Inflammatory macrophage treated with lipopolysaccharide for 4 hours (primary cell): ENCODE measurements at regions not wholly inside any gene's neighbourhood (a gene's known extent, or its start where the extent isn't known, plus 50 kb on each side); places are given as distances from the start of the nearest gene placed in this dataset.
"Not testable (repeated sequence)": the region's sequence is repeated elsewhere in the genome, so short reads cannot be mapped to it uniquely, and the experiment has no call there.

Experiments used
- DNase-seq: peaks from one replicate; pipeline ENCODE4 v3.0.0-alpha.2; 2020

DNA sequence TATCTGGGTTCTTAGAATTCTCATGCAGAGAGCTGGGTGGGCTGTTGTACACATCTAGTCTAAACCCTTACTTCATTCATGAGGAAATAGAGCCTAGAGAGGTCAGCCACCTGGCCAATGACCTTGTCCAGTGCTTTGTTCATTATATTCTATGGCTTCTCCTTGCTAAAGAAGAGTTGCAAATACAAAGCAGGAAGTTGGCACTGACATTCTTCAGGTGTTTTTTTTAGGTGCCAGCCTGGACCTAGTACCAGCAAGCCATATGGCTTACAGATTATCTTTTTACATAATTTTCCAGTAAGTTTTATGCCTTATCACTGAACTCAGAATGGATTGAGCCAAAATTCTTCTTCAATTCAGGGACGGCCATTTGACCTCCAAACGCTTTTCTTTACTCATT, 54.7 kb upstream of the PGM2 start:
- no peak for DNase-seq

DNA sequence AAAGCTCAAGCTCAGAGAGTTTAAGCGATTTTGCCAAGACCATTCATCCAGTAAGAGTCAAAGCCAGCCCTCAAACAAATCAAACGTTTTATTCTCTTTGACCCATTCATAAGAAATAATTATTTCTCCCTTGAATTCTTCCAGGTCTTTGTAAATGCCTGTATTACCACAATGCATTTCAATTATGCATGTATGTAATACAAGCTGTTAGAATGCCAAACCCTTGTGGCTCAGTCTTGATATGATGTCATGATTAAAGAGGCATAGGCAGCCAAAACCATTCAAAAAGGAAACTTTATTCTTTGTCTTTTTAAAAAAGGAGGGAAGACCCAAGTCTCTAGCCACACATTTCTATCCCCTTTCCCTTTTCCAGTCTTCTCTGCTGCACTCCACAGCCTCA, 56.5 kb upstream of the PGM2 start:
- no peak for DNase-seq

DNA sequence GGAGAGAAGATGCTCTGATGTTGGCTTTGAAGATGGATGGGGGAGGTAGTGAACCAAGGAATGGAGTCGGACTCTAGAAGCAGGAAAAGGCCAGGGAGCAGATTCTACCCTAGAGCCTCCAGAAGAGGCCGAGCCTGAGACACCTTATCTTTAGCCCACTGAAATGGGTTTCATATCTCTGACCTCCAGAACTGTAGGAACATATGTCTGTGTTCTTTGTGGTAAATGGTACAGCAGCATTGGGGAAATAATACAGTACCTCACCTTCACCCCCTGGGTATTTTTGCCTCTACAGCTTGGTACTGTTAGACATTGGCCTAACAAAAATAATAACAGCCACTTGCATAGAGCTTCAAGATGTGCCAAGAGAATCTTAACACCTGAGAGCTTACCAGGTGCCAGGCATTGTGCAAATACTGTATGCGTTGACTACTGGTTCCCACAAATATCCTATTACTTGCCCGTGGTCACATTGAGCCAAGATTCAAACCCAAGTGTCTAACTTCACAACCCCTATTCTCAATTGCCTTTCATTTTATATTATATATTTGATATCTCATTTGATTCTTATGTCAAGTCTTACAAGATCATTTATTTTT, 57.0 kb upstream of the PGM2 start:
- DNase-seq = no peak

DNA sequence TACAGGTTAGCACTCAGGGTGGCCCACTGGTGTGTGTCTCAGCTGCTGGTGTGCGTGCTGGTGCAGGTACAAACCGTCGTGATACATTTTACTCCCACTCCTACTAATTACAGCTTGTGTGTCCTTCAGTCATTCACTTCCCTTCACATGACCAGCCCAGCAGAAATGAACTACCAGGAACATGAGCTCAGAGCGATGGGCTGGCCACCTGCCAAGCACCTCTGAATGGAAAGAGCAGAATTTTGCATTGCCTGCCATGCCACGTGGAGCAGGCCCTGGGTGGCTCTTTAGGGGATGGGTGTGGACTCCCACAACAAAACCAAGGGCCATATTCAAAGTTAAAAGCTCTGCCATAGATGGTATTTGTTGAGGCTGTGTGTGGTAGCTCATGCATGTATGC, 58.9 kb upstream of the PGM2 start:
- DNase-seq = peak; percentile 36

DNA sequence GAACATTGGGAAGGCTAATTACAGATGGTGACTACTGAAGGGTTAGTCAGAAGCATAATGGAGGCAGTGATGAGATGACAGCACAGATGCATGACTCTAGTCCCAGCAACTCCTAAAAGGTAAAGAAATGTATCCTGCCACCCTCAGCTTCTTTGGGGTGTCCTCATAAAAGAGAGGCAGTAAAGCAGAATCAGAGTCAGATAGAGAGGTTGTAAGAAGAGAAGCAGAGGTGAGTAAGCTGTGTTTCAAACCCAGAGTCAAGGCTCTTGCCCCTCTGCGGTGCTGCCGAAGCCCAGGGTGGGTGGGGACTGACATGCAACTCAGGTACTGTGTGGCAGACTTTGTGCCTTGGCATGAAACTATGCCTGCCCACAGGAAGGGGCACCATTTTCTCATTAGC, 59.5 kb upstream of the PGM2 start:
- no peak for DNase-seq

DNA sequence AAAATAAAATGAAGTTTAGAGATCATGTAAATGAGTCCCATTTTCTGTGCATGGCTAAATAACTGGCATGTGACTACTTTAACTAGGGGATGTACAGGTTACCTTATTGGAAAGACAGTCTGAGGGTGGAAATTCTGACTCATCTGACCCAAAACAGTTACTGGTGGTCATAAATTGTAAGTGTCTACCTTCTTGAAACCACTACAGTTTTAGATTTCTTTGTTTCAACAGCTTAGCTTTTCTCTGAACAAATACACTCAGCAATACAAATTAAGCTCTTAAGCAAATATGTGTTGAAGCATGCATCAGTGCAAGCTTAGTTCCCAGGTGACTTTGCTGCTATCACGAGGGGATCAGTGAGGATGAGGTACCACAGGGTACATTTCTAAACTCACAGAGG, 60.7 kb upstream of the PGM2 start:
- no peak for DNase-seq

DNA sequence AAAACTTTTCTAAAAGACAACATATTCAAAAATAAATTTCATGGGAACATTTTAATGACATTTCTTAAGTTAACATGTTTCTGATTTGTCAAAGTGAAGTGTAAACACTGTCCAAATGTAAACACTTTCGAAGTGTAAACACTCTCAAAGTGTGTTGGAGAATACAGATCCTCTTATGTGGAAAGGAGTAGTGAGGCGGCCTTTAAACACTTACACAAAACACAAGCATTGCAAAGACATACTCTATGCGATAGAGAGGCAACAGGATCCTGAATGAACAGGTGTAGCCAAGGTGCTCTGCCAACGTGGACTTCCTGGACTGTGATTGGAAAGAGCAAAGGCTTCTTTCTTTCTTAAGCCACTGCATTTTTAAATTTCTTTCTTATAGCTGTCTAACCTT, 62.7 kb upstream of the PGM2 start:
- DNase-seq = no peak

DNA sequence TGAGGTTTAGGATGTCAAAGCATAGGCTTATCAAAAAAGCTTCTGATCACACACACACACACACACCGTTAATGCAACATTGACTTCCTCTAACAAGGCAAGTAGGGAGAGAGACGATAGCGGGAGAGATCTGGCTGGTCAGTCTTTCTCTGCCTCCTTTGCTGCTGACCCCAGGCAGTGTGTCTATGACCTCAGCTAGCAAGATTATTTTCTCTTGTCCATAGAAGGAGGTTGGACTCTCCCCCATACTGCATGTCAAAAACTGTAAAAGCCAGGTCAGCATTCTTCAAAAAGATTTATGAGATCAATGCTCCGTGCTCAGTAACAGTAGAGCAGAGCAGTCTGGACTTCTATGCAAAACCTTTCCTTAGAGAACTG, 63.5 kb upstream of the PGM2 start:
- no peak for DNase-seq

DNA sequence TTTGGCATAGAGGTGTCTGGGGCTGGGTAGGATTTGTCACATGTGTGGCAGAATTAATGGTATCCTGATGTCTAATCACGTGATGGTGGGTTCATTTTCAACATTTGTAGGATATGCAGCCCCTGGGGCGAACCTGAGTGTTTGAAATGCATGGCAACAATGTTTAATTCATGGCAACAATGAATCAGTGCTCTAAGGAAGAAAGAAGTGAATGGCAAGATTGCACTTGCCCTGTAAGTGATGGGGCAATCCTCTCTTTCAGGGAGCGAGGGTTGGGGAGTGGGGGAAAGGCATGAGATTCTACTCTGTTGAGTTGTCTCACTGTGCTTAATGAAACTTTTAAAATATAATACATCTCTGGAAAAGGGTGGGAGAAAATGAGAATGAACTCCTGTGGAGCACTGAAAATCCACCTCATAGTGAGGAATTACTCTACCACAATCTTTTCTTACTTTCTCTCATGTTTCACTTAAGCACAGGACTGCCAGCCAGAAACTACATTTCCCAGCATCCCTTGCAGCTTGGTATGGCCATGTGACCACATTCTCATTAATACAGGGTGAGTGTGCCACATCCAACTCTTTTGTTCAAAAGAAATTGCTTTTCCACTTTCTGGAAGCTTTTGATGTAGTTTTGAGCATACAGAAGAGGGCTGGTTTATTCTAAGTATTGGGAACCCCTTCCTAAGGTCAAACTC, 64.0 kb upstream of the PGM2 start:
- peak; percentile 56 for DNase-seq

DNA sequence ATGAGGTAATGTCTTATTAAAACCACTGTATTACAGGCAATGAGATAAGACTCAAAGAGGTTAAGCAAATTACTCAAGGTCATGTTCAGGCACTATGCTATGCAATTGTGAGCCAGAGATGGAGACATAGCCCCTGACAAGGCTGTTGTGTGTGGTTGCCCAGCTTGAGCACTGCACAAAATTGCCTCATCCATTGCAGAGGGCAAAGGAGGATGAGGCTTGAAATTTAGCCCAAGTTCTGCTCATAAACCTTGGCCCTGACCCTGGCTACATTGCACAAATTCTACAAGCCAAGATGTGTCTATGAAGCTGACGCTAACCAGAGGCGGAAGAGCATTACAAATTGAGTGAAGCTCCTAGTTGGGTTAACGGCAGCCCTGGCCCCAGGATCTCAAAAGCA, 65.6 kb upstream of the PGM2 start:
- DNase-seq = peak; percentile 62

DNA sequence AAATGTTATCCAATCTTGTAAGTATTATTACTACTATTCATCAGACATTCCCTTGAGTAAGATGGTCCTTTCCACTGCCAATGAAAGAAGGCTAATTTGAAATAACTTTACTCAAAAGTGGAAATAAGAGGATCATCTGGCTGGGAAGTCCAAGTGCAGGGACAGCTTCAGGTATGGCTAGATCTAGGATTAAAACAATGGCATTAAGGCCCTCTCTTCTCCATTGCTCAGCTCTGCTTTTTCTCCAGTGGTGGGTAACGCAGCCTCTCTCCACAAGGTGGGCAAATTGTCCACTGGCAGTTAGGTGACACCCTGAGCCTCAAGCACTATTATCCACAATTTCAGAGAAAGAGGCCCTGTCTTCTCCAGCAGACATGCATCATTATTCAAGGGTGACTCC, 66.7 kb upstream of the PGM2 start:
- DNase-seq = no peak

DNA sequence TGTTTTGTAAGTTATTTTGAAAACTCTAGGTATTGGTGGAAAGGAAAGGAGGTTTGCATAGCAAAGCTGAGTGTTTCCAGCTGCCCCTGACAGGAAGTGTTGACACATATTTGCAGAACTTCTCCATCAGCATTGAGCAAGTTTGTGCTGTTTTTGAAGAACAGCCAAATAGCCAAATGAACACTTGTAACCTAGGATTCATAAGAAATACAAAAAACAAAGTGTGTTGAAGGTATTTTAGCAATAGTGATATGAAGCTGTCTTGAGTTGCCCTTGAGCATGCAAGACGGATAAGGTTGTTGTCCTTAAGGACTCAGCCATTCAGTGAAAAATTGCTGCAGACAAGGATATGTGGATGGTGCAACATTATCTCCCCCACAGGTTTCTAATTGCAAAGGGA, 68.3 kb upstream of the PGM2 start:
- peak; percentile 91 for DNase-seq

DNA sequence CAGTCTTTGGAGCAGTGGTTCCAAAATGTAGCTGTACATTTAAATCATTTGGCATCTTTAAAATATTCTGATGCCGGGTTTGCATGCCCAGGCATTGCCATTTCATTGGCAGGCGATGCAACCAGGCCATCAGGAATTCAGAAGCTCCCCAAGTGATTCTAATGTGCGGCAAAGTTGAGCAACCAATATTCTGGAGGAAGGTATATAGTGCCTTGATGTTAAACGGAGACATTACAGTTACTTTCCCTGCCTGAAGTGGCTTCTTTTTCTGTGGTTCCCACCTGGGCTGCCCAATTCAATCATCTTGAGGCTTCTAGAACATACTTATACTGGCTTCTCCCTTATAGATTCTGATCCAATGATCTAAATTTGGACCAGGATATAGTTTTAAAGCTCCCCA, 68.7 kb upstream of the PGM2 start:
- peak; percentile 40 for DNase-seq

DNA sequence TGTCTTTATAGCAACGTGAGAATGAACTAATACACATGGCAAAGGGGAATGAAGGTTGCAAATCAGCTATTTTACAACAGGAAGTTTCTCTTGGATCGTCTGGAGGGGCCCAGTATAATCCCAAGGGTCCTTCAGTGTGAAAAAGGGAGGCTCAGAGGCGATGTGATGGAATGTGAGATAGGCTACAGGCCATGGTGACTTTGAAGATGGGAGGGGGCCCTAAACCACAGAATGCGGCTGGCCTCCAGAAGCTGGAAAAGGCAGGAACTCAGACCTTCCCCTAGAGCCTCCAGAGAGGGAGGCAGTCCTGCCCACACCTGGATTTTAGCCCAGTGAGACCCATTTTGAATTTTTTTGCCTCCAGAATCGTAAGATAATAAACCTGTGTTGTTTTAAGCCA, 69.4 kb upstream of the PGM2 start:
- no peak for DNase-seq

DNA sequence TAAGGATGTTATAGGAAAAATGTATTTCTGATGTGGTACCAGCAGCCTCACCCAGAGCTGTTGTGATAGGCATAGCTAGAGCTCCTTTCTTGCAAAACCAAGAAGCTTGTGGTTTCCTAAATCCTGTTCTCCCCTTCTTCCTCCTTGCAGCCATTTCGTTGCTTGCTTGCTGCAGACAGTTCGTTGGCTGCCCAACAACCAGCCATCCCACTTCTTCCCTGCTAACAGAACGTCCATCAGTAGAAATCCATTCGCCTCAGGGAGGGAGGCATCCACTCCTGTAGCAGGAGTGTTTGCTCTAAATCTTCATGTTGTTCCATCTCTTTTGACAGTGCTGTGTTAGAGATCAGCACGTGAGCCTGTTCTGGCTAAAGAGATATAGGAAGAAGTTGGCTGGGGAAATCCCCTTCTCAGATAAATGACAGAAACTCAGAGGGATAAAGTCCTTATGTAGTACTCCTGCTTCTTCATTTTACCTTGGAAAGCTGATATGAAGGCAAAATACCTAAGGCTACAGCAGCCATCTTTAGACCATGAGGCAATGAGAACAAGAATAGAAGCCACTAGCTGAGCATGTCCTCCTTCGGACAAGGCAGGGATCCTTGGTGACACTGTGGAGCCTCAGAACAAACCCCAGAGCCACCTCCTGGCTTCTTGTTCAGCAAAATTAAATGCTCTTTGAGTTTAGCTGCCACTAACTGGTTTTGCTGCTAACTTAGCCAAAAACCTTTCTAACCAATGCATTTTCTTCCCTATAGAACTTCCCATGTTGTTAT, 68.4 kb upstream of the RELL1 start:
- DNase-seq = peak; percentile 72

DNA sequence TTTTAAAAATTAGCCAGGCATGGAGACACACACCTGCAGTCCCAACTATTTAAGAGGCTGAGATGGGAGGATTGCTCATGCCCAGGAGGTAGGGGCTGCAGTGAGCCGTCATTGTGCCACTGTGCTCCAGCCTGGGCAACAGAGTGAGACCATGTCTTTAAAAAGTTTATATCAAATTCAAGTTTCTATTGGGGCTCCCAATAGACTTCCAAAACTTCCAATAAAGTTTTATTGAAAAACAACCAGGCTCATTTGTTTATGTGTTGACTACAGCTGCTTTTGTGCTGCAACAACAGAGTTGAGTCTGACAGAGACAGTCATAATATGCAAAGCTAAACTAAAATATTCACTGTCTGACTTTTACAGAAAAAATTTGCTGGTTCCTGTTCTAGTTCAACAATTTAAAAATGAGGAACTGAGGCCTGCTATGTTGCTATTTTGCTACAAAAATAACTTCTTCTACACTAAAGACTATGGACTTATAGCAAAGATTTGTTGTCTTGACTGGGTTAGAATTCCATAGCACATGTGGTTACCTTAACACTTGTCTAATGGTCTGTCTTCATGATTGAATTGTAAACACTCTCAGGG, 63.3 kb upstream of the RELL1 start:
- DNase-seq = peak; percentile 75

DNA sequence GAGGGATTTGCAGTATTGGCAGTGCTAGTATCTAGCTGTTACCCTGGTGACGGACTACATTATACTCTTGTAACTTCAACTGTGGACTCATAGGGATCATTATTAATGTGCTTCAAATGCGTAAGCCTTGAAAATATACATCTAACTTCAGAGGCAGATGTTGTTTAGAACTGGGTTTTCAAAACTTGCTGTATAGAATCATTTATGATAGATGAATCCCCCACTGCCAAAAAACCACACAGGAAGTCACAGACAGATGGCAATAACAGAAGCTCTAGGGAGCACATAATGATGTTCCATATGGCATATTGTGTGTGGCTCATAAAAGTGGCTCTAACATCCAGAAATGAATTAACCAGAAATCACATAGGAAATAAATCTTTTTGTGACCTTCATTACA, 62.3 kb upstream of the RELL1 start:
- DNase-seq = no peak

DNA sequence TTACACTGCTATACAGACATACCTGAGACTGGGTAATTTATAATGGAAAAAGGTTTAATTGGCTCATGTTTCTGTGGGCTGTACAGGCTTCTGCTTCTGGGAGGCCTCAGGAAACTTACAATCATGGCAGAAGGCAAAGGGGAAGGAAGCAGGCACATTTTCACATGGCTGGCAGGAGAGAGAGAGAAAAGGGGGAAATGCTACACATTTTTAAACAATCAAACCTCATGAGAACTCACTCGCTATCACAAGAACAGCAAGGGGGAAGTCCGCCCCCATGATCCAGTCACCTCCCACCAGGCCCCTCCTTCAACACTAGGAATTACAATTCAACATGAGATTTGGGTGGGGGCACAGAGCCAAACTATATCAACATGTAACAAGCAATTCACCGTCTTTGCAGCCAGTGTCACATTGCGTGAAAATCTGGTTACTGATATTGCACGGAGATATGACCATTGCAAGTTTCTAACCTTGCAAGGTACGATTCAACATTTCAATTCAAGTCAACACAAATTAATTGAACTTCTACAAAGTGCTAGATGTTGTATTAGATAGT, 61.7 kb upstream of the RELL1 start:
- no peak for DNase-seq

DNA sequence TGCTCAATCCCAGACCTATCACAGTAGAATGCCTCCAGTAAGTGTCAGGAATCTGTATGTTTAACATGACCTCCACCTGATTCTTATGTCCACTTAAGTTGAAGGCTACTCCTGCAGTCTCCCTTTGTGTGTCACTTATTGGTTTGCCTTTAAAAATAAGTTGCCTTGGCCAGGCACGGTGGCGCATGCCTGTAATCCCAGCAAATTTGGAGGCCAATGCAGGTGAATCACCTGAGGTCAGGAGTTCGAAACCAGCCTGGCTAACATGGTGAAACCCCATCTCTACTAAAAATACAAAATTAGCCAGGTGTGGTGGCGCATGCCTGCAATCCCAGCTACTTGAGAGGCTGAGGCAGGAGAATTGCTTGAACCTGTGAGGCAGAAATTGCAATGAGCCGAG, 60.7 kb upstream of the RELL1 start:
- DNase-seq = not testable (repeated sequence)

DNA sequence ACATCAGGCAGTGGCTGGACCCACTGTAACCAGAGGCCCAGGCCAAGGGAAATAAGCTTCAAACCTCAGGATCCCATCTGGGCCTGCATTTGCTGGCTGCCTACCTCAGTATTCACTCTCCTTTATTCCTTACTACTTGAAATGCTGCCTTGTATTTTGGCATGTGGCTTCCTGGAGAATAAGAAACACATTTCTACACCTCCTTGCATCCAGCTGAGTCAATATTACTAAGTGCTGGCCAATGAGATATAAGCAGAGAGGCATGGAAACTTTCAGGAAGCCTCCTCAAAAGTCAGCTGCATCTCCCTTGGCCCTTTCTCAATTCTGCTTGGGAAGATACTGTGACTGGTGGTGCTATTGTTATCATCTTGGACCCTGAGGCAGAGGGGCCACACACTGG, 59.8 kb upstream of the RELL1 start:
- DNase-seq = no peak

DNA sequence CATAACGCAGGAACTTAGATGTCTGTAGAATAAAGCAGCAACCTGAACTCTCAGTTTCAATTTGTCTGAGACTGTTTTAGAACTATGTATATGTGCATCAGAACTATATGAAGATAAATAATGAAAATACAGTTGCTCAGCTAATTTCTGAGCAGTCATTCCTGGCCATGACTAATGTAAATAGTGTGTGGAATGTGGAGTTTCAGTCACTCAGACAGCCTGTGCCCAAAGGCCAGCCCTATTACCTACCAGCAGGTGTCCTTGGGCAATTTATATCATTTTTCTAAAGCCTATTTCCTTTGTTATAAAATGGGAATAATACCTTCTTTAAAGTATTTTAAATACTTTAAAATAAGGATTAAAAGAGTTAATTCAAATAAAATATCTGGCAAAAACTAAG, 56.0 kb upstream of the RELL1 start:
- DNase-seq = no peak

DNA sequence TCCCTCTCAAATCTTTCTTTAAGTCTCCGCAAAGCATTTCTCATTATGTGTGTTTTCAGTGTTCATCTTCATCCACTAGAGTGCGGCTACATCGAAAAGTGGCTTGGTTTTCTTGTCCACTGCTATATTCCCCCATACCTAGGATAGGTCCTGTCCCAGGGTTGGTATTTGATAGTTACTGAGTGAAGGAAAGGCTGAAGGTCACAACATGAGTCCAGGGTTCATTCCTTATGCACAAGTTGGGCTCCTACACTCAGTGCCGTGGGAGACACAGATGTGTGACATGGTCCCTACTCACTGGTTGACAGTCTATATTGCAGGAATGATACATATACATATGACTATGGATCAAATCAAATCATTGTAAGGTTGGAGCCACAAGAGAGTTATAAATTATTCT, 55.4 kb upstream of the RELL1 start:
- DNase-seq = no peak

DNA sequence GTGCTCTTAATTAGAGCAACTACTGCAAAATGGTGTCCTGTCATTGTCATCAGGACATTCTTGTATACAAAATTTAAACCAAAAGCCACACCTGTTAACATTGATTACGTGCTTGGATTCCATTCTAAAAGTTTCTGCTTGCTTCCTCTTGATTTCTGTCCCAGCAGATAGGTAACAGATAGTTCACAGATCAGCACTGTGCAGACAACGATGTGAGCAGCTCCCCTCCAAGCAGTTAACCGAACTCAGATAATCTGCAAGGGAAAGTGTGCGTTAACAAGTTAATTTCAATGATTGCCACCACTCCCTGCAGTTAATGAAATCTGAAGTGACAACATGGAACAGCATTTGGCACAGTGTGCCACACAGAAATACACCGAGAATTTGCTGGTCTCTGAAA, 54.4 kb upstream of the RELL1 start:
- DNase-seq = no peak

DNA sequence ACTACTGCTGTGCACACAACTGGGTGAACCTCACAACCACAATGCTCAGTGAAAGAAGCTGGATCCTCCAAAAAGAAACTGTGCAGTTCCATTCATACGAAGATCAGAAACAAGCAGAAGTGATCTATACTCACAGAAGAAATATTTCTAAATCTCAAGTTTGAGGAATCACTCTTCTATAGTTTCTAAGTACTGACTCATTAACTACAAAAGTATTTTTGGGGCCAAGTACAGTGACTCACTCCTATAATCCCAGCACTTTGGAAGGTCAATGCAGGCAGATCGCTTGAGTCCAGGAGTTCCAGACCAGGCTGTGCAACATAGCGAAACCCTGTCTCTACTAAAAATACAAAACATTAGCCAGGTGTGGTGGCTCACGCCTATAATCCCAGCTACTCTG, 51.3 kb upstream of the RELL1 start:
- DNase-seq = peak; percentile 76
